HEK293 (cell line): ENCODE measurements at regions not wholly inside any gene's neighbourhood (a gene's known extent, or its start where the extent isn't known, plus 50 kb on each side); places are given as distances from the start of the nearest gene placed in this dataset.
"Not testable (repeated sequence)": the region's sequence is repeated elsewhere in the genome, so short reads cannot be mapped to it uniquely, and the experiment has no call there.

Experiments used
- CTCF ChIA-PET: fragments of 350-600 bp; formaldehyde crosslinking; extraction: SDS; loops from one replicate; lab custom pipeline; 2021; ENCODE audit warnings: antibody characterized with exemption; lab: Yijun Ruan, JAX
- POLR2A ChIA-PET: fragments of 300-600 bp; formaldehyde crosslinking; extraction: SDS; loops from one replicate; lab custom pipeline; 2020; ENCODE audit warnings: antibody characterized with exemption, inconsistent platforms; lab: Yijun Ruan, JAX
- H3K27ac ChIP-seq: fragments of 200-500 bp; sonication (Bioruptor generic); 2 replicates; pipeline ENCODE4 v1.5.1; 2014; ENCODE audit warnings: low read depth, low read length, control low read depth, inconsistent platforms; ENCODE audit errors: extremely low read depth
- H3K36me3 ChIP-seq, 2 experiments: fragments of 200-500 bp in 1 of 2; sonication (Bioruptor generic) in 1 of 2; 1 replicate in 1 of 2; 2 replicates in 1 of 2; pipeline ENCODE4 v1.5.1; 2014 to 2017; ENCODE audit warnings: inconsistent platforms in 2 of 2, low read length in 2 of 2; ENCODE audit not compliant: control insufficient read depth in 2 of 2, insufficient read depth in 1 of 2
- H3K4me1 ChIP-seq: fragments of 200-500 bp; sonication (Bioruptor generic); 2 replicates; pipeline ENCODE4 v1.5.1; 2014; ENCODE audit warnings: mild to moderate bottlenecking, low read length, inconsistent platforms; ENCODE audit not compliant: control insufficient read depth, insufficient read depth
- H3K4me3 ChIP-seq: 2 replicates; pipeline ENCODE4 v1.5.1; 2011; ENCODE audit warnings: low read depth, mild to moderate bottlenecking, control low read depth, low read length, moderate library complexity
- H3K9me3 ChIP-seq: fragments of 200-500 bp; sonication (Bioruptor generic); 2 replicates; pipeline ENCODE4 v1.5.1; 2014; ENCODE audit warnings: low read depth, low read length, inconsistent platforms; ENCODE audit not compliant: control insufficient read depth, insufficient read depth
- GFI1B ChIP-seq: fragments of 450-650 bp; formaldehyde crosslinking; IDR thresholded peaks from 2 replicates; pipeline ENCODE4 v1.5.1; 2016; ENCODE audit warnings: missing biosample characterization, missing genetic modification characterization
- GLIS1 ChIP-seq: fragments of 450-650 bp; formaldehyde crosslinking; IDR thresholded peaks from 2 replicates; pipeline ENCODE4 v1.5.1; 2016; ENCODE audit warnings: missing biosample characterization, missing genetic modification characterization
- HOXC10 ChIP-seq: sonication (generic); formaldehyde crosslinking; IDR thresholded peaks from 2 replicates; pipeline ENCODE4 v1.8.1; 2023; ENCODE audit warnings: mild to moderate bottlenecking, missing genetic modification reagents
- KLF8 ChIP-seq: fragments of 450-650 bp; formaldehyde crosslinking; IDR thresholded peaks from 2 replicates; pipeline ENCODE4 v1.5.1; 2016; ENCODE audit warnings: missing biosample characterization, missing genetic modification characterization
- RBAK ChIP-seq: fragments of 450-650 bp; formaldehyde crosslinking; IDR thresholded peaks from 2 replicates; pipeline ENCODE4 v1.5.1; 2016; ENCODE audit warnings: missing biosample characterization, missing genetic modification characterization
- ZBTB8A ChIP-seq: fragments of 450-650 bp; formaldehyde crosslinking; IDR thresholded peaks from 2 replicates; pipeline ENCODE4 v1.5.1; 2016; ENCODE audit warnings: missing biosample characterization, missing genetic modification characterization
- ZNF184 ChIP-seq: fragments of 450-650 bp; IDR thresholded peaks from 2 replicates; pipeline ENCODE4 v1.5.1; 2018; ENCODE audit warnings: missing biosample characterization, mild to moderate bottlenecking, missing genetic modification characterization
- ZNF302 ChIP-seq: fragments of 450-650 bp; formaldehyde crosslinking; IDR thresholded peaks from 2 replicates; pipeline ENCODE4 v1.5.1; 2016; ENCODE audit warnings: missing biosample characterization, missing genetic modification characterization, low read depth
- ZNF311 ChIP-seq: fragments of 450-650 bp; formaldehyde crosslinking; IDR thresholded peaks from 2 replicates; pipeline ENCODE4 v1.5.1; 2017; ENCODE audit warnings: missing biosample characterization, missing genetic modification characterization, borderline replicate concordance
- ZNF501 ChIP-seq: fragments of 450-650 bp; formaldehyde crosslinking; IDR thresholded peaks from 2 replicates; pipeline ENCODE4 v1.5.1; 2016; ENCODE audit warnings: missing biosample characterization, missing genetic modification characterization
- ZNF529 ChIP-seq: fragments of 450-650 bp; formaldehyde crosslinking; IDR thresholded peaks from 2 replicates; pipeline ENCODE4 v1.5.1; 2017; ENCODE audit warnings: missing genetic modification characterization, missing biosample characterization; ENCODE audit not compliant: insufficient replicate concordance
- ZNF791 ChIP-seq: fragments of 450-650 bp; formaldehyde crosslinking; IDR thresholded peaks from 2 replicates; pipeline ENCODE4 v1.5.1; 2016; ENCODE audit warnings: missing biosample characterization, missing genetic modification characterization
- ZSCAN23 ChIP-seq: fragments of 450-650 bp; formaldehyde crosslinking; IDR thresholded peaks from 2 replicates; pipeline ENCODE4 v1.5.1; 2016; ENCODE audit warnings: missing biosample characterization, missing genetic modification characterization
- TF ChIP-seq, protein P1 (sequence below): fragments of 450-650 bp; formaldehyde crosslinking; IDR thresholded peaks from 2 replicates; pipeline ENCODE4 v1.5.1; 2016; ENCODE audit warnings: missing biosample characterization, missing genetic modification characterization, low read depth
- TF ChIP-seq, protein P2 (sequence below): fragments of 450-650 bp; formaldehyde crosslinking; IDR thresholded peaks from 2 replicates; pipeline ENCODE4 v1.5.1; 2016; ENCODE audit warnings: missing biosample characterization, missing genetic modification characterization
- TF ChIP-seq, protein P3 (sequence below): IDR thresholded peaks from 2 replicates; pipeline ENCODE4 v1.6.1; 2011; ENCODE audit warnings: mild to moderate bottlenecking, low read depth, low read length, borderline replicate concordance
- TF ChIP-seq, protein P4 (sequence below): fragments of 450-650 bp; formaldehyde crosslinking; IDR thresholded peaks from 2 replicates; pipeline ENCODE4 v1.5.1; 2016; ENCODE audit warnings: missing biosample characterization, missing genetic modification characterization

DNA sequence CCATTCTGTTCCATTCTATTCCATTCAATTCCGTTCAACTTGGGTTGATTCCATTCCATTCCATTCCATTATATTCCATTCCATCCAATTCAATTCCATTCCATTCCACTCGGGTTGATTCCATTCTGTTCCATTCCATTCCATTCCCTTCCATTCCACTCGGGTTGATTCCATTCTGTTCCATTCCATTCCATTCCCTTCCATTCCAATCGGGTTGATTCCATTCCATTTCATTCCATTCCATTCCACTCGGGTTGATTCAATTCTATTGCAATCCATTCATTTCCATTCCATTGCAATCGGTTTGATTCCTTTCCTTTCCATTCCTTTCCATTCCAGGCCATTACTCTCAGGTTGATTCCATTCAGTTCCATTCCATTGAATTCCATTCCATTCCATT, 1138.4 kb downstream of the RPIA start:
- no peak for TF ChIP-seq GFI1B (tag by site-specific recombination)
- no peak for TF ChIP-seq ZSCAN23 (tag by site-specific recombination)
- TF ChIP-seq, protein P1, sequence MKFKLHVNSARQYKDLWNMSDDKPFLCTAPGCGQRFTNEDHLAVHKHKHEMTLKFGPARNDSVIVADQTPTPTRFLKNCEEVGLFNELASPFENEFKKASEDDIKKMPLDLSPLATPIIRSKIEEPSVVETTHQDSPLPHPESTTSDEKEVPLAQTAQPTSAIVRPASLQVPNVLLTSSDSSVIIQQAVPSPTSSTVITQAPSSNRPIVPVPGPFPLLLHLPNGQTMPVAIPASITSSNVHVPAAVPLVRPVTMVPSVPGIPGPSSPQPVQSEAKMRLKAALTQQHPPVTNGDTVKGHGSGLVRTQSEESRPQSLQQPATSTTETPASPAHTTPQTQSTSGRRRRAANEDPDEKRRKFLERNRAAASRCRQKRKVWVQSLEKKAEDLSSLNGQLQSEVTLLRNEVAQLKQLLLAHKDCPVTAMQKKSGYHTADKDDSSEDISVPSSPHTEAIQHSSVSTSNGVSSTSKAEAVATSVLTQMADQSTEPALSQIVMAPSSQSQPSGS (tag by site-specific recombination) = no peak
- TF ChIP-seq, protein P2, sequence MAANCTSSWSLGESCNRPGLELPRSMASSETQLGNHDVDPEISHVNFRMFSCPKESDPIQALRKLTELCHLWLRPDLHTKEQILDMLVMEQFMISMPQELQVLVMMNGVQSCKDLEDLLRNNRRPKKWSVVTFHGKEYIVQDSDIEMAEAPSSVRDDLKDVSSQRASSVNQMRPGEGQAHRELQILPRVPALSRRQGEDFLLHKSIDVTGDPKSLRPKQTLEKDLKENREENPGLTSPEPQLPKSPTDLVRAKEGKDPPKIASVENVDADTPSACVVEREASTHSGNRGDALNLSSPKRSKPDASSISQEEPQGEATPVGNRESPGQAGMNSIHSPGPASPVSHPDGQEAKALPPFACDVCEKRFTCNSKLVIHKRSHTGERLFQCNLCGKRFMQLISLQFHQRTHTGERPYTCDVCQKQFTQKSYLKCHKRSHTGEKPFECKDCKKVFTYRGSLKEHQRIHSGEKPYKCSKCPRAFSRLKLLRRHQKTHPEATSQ (tag by site-specific recombination) = no peak
- TF ChIP-seq, protein P3, sequence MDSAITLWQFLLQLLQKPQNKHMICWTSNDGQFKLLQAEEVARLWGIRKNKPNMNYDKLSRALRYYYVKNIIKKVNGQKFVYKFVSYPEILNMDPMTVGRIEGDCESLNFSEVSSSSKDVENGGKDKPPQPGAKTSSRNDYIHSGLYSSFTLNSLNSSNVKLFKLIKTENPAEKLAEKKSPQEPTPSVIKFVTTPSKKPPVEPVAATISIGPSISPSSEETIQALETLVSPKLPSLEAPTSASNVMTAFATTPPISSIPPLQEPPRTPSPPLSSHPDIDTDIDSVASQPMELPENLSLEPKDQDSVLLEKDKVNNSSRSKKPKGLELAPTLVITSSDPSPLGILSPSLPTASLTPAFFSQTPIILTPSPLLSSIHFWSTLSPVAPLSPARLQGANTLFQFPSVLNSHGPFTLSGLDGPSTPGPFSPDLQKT = no peak
- TF ChIP-seq RBAK (tag by site-specific recombination) = no peak
- TF ChIP-seq ZNF311 (tag by site-specific recombination) = no peak
- no peak for TF ChIP-seq ZNF184
- TF ChIP-seq ZNF791 (tag by site-specific recombination) = no peak
- TF ChIP-seq ZBTB8A (tag by site-specific recombination) = no peak
- TF ChIP-seq ZNF501 (tag by site-specific recombination) = no peak
- TF ChIP-seq, protein P4, sequence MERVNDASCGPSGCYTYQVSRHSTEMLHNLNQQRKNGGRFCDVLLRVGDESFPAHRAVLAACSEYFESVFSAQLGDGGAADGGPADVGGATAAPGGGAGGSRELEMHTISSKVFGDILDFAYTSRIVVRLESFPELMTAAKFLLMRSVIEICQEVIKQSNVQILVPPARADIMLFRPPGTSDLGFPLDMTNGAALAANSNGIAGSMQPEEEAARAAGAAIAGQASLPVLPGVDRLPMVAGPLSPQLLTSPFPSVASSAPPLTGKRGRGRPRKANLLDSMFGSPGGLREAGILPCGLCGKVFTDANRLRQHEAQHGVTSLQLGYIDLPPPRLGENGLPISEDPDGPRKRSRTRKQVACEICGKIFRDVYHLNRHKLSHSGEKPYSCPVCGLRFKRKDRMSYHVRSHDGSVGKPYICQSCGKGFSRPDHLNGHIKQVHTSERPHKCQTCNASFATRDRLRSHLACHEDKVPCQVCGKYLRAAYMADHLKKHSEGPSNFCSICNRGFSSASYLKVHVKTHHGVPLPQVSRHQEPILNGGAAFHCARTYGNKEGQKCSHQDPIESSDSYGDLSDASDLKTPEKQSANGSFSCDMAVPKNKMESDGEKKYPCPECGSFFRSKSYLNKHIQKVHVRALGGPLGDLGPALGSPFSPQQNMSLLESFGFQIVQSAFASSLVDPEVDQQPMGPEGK (tag by site-specific recombination) = no peak
- ChIA-PET POLR2A (no interaction called here), CTCF (no interaction called here)
- Histone ChIP-seq H3K9me3 (no peaks in the 10 kb centered on the region; the same call in none of the 2 replicates), H3K4me3 (no peak overlapping the region), H3K36me3 (no peaks in the 10 kb centered on the region), H3K4me1 (no peaks in the 10 kb centered on the region), H3K27ac (no peak overlapping the region)

DNA sequence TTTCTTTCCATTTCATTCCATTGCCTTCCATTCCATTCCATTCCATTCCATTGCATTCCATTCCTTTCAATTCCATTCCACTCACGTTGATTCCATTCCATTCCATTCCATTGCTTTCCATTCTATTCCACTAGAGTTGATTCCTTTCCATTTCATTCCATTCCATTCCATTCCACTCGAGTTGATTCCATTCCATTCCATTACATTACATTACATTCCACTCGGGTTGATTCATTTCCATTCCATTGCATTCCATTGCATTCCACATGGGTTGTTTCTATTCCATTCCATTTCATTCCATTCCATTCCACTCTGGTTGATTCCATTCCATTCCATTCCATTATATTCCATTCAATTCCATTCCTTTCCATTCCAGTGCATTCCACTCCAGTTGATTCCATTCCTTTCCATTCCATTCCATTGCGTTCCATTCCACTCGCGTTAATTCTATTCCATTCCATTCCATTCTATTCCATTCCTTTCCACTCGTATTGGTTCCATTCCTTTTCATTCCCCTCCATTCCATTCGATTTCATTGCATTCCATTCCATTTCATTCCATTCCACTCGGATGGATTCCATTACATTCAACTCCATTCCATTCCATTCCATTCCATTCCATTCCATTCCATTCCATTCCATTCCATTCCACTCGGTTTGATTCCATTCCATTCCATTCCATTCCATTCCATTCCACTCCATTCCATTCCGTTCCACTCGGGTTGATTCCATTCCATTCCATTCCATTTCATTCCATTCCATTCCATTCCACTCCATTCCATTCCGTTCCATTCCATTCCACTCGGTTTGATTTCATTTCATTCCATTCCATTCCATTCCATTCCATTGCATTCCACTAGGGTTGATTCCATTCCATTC, 1139.1 kb downstream of the RPIA start:
- H3K36me3 ChIP-seq, CTCF ChIA-PET, H3K9me3 ChIP-seq, POLR2A ChIA-PET, H3K4me1 ChIP-seq, H3K27ac ChIP-seq, H3K4me3 ChIP-seq: not testable (repeated sequence)

DNA sequence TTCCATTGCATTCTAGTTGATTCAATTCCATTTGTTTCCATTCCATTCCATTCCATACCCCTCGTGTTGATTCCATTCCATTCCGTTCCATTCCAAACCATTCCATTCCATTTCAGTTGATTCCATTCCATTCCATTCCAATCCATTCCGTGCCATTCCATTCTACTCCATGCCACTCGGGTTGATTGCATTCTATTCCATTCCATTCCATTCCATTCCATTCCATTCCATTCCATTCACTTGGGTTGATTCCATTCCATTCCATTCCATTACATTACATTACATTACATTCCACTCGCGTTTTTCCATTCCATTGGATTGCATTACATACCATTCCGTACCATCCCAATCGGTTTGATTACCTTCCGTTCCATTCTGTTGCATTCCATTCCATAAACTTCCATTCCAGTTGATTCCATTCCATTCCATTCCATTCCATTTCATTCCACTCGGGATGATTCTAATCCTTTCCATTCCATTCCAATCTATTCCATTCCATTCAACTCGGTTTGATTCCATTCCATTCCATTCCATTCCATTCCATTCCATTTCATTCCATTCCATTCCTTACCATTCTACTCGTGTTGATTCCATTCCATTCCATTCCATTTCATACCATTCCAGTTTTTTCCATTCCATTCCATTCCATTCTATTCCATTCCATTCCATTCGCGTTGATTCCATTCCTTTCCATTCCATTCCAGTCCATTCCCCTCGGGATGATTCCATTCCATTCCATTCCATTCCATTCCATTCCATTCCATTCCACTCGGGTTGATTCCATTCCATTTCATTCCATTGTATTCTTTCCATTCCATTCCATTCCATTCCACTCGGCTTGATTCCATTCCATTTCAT, 1140.4 kb downstream of the RPIA start:
- Histone ChIP-seq H3K4me3 (no peak overlapping the region), H3K9me3 (peaks cover 2% of the 10 kb centered on the region; the same call in 1 of the 2 replicates), H3K4me1 (no peaks in the 10 kb centered on the region), H3K36me3 (no peaks in the 10 kb centered on the region), H3K27ac (no peak overlapping the region)
- no peak for TF ChIP-seq ZNF302 (tag by site-specific recombination)
- TF ChIP-seq GLIS1 (tag by site-specific recombination) = no peak
- TF ChIP-seq, protein P3 = no peak
- no peak for TF ChIP-seq HOXC10 (CRISPR knock-in tag)
- no peak for TF ChIP-seq ZNF529 (tag by site-specific recombination)
- no peak for TF ChIP-seq KLF8 (tag by site-specific recombination)
- ChIA-PET CTCF (no interaction called here), POLR2A (no interaction called here)
